Lower leg skin (tissue), 3 donors: ENCODE measurements at regions not wholly inside any gene's neighbourhood (a gene's known extent, or its start where the extent isn't known, plus 50 kb on each side); places are given as distances from the start of the nearest gene placed in this dataset.

Source experiments
- POLR2A ChIP-seq, 2 donors: fragments of 450-650 bp; IDR thresholded peaks; one replicate each; pipeline ENCODE4 v1.6.1; 2016 to 2017; ENCODE audit warnings: antibody characterized with exemption in 2 of 2, mild to moderate bottlenecking in 1 of 2, moderate library complexity in 1 of 2
- TF ChIP-seq, protein P1 (sequence below), 3 donors: fragments of 450-650 bp; IDR thresholded peaks; one replicate each; pipeline ENCODE4 v1.5.1; 2016; ENCODE audit warnings: antibody characterized with exemption in 3 of 3, mild to moderate bottlenecking in 3 of 3, moderate library complexity in 2 of 3

DNA sequence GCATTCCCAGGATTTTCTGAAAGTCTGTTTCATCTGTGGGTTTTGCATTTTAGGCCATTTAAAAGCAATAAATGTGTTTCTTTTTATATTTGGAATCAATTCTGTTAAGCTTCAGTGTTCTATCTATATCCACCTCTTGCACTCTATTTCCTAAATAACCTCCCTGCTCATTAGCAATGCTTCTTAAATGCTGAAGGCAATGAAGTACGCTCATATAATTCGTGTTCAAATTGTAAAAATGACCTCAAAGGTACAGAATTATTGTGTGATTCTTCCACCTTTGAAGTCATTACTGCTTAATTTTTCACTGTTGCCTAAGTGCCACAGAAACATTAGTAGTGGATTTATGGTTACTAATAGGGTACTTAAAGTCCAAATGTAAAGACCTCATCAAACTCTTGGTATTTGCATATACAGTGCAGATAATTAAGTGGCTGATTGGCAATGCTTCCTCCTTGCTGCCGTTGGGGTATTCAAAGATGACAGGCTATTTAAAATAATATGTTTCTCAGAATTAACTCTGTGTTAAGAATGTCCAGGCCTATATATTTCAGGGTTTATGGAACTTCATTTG is 730.8 kb downstream of the TECRL start:
- TF ChIP-seq POLR2A (IDR thresholded peaks at IDR 0.05): no peak
- TF ChIP-seq, protein P1, sequence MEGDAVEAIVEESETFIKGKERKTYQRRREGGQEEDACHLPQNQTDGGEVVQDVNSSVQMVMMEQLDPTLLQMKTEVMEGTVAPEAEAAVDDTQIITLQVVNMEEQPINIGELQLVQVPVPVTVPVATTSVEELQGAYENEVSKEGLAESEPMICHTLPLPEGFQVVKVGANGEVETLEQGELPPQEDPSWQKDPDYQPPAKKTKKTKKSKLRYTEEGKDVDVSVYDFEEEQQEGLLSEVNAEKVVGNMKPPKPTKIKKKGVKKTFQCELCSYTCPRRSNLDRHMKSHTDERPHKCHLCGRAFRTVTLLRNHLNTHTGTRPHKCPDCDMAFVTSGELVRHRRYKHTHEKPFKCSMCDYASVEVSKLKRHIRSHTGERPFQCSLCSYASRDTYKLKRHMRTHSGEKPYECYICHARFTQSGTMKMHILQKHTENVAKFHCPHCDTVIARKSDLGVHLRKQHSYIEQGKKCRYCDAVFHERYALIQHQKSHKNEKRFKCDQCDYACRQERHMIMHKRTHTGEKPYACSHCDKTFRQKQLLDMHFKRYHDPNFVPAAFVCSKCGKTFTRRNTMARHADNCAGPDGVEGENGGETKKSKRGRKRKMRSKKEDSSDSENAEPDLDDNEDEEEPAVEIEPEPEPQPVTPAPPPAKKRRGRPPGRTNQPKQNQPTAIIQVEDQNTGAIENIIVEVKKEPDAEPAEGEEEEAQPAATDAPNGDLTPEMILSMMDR (IDR thresholded peaks at IDR 0.05): no peak
